ENCODE measurements at regions not wholly inside any gene's neighbourhood (a gene's known extent, or its start where the extent isn't known, plus 50 kb on each side); places are given as distances from the start of the nearest gene placed in this dataset.

DNA sequence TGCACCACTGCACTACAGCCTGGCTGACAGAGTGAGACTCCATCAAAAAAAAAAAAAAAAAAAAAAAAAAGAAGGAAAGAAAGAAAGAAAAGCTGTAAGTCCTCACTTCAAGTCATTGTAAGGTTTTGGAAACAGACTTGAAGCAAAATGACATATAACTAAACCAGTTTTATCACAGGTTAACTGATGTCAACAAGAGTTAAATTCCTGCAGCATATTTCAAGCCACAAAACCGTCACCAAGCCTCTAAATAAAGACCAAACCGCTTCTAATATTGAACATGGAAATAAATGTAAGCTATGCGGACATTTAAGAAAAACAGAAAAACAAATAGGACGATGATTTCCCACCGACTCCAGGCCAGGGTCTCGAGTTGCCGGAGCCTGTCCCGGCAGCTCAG, 88.9 kb upstream of the RPS6KA2 start:
- Histone ChIP-seq H3K9me3 (replicated peaks) (peaks cover 12% of the 10 kb centered on the region), H3K36me3 (no peaks in the 10 kb centered on the region), H3K4me3 (no peak overlapping the region), H3K27ac (replicated peaks) (no peak overlapping the region), H3K27me3 (ENCODE audit: low read depth) (no peaks in the 10 kb centered on the region), H3K4me1 (peaks cover 42% of the 10 kb centered on the region)
- TF ChIP-seq, protein P1, sequence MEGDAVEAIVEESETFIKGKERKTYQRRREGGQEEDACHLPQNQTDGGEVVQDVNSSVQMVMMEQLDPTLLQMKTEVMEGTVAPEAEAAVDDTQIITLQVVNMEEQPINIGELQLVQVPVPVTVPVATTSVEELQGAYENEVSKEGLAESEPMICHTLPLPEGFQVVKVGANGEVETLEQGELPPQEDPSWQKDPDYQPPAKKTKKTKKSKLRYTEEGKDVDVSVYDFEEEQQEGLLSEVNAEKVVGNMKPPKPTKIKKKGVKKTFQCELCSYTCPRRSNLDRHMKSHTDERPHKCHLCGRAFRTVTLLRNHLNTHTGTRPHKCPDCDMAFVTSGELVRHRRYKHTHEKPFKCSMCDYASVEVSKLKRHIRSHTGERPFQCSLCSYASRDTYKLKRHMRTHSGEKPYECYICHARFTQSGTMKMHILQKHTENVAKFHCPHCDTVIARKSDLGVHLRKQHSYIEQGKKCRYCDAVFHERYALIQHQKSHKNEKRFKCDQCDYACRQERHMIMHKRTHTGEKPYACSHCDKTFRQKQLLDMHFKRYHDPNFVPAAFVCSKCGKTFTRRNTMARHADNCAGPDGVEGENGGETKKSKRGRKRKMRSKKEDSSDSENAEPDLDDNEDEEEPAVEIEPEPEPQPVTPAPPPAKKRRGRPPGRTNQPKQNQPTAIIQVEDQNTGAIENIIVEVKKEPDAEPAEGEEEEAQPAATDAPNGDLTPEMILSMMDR (IDR thresholded peaks at IDR 0.05; ENCODE audit: borderline replicate concordance), result no peak
- intact Hi-C loops (cut with micrococcal nuclease), result no loop called here
- no peak for DNase-seq

DNA sequence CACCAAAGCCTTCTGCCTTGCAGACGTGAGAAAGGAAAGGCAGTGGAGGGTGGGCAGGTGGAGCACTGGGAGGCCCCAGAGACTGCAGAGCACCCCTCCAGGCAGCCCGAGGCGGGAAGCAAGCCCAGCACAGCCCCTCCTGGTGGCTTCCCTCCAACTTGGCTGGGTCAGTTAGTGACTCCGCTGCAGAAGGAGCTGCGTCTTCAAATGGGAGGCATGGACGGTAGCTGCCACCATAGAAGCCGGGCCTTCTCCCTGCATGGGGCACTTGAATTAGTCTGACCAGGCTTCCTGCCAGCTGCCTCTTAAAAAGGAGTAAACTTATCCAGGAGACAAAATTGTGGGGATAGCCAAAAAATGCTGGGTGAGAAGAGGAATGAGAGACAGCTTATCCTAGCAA, 88.0 kb upstream of the RPS6KA2 start:
- Histone ChIP-seq H3K4me3 (no peak overlapping the region), H3K27ac (replicated peaks) (no peak overlapping the region), H3K36me3 (no peaks in the 10 kb centered on the region), H3K4me1 (peaks cover 42% of the 10 kb centered on the region), H3K9me3 (replicated peaks) (peaks cover 15% of the 10 kb centered on the region), H3K27me3 (ENCODE audit: low read depth) (no peaks in the 10 kb centered on the region)
- DNase-seq, result no peak
- intact Hi-C loops (cut with micrococcal nuclease), result no loop called here
- TF ChIP-seq, protein P1 (IDR thresholded peaks at IDR 0.05; ENCODE audit: borderline replicate concordance), result no peak

DNA sequence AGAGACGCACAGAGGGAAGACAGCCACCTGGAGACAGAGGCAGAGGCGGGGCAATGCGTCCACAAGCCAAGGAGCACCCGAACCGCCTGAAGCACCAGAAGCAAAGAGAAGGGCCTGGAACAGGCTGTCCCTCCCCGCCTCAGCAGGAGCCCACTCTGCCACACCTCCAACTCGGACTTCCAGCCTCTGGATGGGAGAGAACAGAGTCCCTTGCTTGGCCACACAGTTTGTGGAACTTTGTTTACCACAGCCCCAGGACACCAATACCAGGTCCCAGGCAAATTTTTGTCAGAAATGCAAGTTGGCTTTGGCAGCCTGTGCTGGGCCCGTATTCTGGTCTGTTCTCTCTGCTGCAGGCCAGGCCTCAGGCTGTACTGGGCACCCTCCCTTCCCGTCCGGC, 87.5 kb upstream of the RPS6KA2 start:
- intact Hi-C loops (cut with micrococcal nuclease), result no loop called here
- H3K4me3 ChIP-seq, result no peak overlapping the region
- H3K27me3 ChIP-seq (ENCODE audit: low read depth), result no peaks in the 10 kb centered on the region
- no peak overlapping the region for H3K27ac ChIP-seq (replicated peaks)
- DNase-seq, result no peak
- peaks cover 15% of the 10 kb centered on the region for H3K9me3 ChIP-seq (replicated peaks)
- TF ChIP-seq, protein P1 (IDR thresholded peaks at IDR 0.05; ENCODE audit: borderline replicate concordance), result no peak
- peaks cover 41% of the 10 kb centered on the region for H3K4me1 ChIP-seq
- no peaks in the 10 kb centered on the region for H3K36me3 ChIP-seq

DNA sequence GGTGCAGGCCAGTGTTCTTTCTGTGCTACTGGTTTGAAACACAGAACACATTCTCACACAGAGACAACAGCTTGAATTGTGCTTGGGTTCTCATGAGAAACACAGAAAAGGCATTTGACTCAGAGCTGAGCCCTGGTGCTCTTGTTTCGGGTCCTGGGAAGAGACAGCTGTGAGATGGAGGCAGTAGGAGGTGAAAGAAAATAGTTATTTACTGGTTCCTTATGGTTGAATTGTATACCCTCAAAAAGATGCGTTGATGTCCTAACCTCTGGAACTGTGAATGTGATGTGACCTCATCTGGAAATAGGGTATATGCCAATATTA, 87.1 kb upstream of the RPS6KA2 start:
- Histone ChIP-seq H3K4me3 (no peak overlapping the region), H3K9me3 (replicated peaks) (peaks cover 15% of the 10 kb centered on the region), H3K27me3 (ENCODE audit: low read depth) (no peaks in the 10 kb centered on the region), H3K36me3 (no peaks in the 10 kb centered on the region), H3K4me1 (peaks cover 36% of the 10 kb centered on the region), H3K27ac (replicated peaks) (no peak overlapping the region)
- no peak for DNase-seq
- TF ChIP-seq, protein P1 (IDR thresholded peaks at IDR 0.05; ENCODE audit: borderline replicate concordance), result no peak
- intact Hi-C loops (cut with micrococcal nuclease), result no loop called here

DNA sequence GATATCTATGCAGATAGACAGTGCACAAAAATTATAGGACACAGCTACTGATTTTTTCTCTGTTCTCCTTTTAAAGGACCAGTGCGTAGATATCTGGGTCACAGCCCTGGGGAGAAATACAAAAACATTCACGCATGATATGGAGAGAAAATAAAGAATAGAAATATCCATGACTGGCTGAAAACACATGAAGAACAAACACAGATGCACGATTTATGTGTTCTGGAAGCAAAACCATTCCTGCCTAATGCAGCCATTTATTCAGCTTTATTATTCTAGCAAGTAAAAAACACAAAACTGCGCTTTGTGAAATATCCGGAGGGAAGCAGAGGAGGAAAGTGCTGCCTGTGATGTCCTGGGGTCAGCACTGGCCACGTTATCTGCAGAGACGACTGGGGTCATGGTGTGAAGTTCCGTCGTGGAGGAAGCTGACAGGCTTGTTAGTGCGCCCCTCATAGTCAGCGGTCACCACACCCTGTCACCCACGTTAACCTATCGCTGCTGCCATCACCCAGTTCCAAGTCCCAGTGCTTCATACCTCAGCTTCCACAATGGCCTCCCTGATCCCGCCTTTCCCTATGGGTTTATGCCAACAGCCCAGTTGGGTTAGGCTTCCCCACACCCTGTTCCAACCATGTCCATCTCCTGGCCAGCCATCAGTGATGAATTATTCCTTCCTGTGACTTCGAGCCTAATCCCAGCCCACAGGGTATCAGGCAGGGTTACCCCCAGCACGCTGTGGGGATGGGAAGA, 86.6 kb upstream of the RPS6KA2 start:
- no peak for DNase-seq
- Histone ChIP-seq H3K4me3 (peak overlapping the region; percentile 3), H3K4me1 (peaks cover 31% of the 10 kb centered on the region), H3K36me3 (no peaks in the 10 kb centered on the region), H3K9me3 (replicated peaks) (peaks cover 15% of the 10 kb centered on the region), H3K27ac (replicated peaks) (no peak overlapping the region), H3K27me3 (ENCODE audit: low read depth) (no peaks in the 10 kb centered on the region)
- intact Hi-C loops (cut with micrococcal nuclease), result no loop called here
- TF ChIP-seq, protein P1 (IDR thresholded peaks at IDR 0.05; ENCODE audit: borderline replicate concordance), result no peak

Measured in left ventricle myocardium inferior (tissue), 1 donor.